Neural crest cell (in vitro differentiated cells): ENCODE measurements at regions not wholly inside any gene's neighbourhood (a gene's known extent, or its start where the extent isn't known, plus 50 kb on each side); places are given as distances from the start of the nearest gene placed in this dataset.

Experiments
- DNase-seq: peaks from one replicate; pipeline ENCODE4 v3.0.0; 2021; ENCODE audit warnings: low read depth, mixed read lengths, low spot score
- H3K27ac Mint-ChIP-seq: one replicate; pipeline ENCODE4 v1.8.0; 2021; ENCODE audit warnings: mild to moderate bottlenecking, mixed read lengths; ENCODE audit not compliant: unreplicated experiment
- H3K27me3 Mint-ChIP-seq: 2 replicates; pipeline ENCODE4 v1.8.0; 2021; ENCODE audit warnings: low read depth, mild to moderate bottlenecking, mixed read lengths
- H3K36me3 Mint-ChIP-seq: 2 replicates; pipeline ENCODE4 v1.8.0; 2021; ENCODE audit warnings: low read depth, mild to moderate bottlenecking, mixed read lengths
- H3K4me1 Mint-ChIP-seq: 2 replicates; pipeline ENCODE4 v1.8.0; 2021; ENCODE audit warnings: mixed read lengths
- H3K4me3 Mint-ChIP-seq: one replicate; pipeline ENCODE4 v1.8.0; 2021; ENCODE audit warnings: mild to moderate bottlenecking, mixed read lengths
- H3K9me3 Mint-ChIP-seq: 2 replicates; pipeline ENCODE4 v1.8.0; 2021; ENCODE audit warnings: mixed read lengths
- TF ChIP-seq, protein P1 (sequence below): fragments of 200-600 bp; sonication (generic); conservative IDR thresholded peaks from 2 replicates; pipeline ENCODE4 v1.5.0; 2021; ENCODE audit warnings: antibody characterized with exemption, mild to moderate bottlenecking

DNA sequence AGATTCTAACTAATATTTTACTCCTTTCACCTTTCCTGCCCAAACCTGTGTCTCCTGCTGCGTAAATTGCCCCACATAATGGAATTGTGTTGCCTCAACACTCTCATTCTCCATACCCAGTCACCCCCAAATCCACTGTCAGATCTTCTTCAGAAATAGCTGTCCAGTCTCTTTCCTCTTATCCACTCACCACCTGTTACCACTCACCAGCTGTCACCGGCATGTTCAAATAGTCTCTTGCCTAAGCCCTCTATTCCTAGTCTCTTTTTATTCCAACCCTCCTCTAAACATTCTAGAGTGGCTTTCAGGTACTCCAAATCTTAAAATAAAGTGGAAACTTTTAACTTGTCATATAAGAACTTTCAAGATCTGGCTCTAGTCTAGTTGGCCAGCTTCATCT is 262.0 kb upstream of the FBXL7 start:
- Mint-ChIP-seq H3K36me3 (no peaks in the 10 kb centered on the region), H3K4me1 (no peaks in the 10 kb centered on the region), H3K9me3 (peaks cover 12% of the 10 kb centered on the region), H3K4me3 (no peak overlapping the region), H3K27me3 (no peaks in the 10 kb centered on the region), H3K27ac (no peak overlapping the region)
- DNase-seq = no peak
- TF ChIP-seq, protein P1, sequence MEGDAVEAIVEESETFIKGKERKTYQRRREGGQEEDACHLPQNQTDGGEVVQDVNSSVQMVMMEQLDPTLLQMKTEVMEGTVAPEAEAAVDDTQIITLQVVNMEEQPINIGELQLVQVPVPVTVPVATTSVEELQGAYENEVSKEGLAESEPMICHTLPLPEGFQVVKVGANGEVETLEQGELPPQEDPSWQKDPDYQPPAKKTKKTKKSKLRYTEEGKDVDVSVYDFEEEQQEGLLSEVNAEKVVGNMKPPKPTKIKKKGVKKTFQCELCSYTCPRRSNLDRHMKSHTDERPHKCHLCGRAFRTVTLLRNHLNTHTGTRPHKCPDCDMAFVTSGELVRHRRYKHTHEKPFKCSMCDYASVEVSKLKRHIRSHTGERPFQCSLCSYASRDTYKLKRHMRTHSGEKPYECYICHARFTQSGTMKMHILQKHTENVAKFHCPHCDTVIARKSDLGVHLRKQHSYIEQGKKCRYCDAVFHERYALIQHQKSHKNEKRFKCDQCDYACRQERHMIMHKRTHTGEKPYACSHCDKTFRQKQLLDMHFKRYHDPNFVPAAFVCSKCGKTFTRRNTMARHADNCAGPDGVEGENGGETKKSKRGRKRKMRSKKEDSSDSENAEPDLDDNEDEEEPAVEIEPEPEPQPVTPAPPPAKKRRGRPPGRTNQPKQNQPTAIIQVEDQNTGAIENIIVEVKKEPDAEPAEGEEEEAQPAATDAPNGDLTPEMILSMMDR = no peak

DNA sequence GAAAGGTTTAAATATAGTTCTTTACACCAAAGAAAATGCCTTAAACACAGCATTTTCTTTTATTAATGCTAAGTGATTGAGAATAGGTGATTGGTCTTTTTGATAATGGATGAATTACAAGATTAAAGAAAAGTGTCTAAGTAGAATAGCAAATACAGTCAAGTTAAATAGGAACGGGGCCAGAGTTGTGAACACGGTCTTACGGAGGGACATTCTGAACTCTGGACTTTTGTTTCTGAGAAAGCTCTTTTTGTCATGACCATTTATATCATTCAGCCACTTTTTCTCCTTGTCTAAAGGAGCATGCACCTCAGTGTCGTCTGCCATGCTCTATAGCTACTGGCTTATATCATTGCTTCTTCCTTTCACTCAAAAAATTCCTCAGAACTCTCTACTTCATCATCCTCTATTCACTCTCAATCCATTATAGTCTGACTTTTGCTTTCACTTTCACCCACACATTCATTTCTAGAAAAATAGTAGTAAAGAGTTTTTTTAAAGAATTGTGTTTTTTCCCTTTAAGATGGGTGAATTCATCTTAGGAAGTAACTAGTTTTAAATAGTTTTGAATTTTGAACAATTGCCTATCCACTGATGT is 263.0 kb upstream of the FBXL7 start:
- Mint-ChIP-seq H3K4me1 (no peaks in the 10 kb centered on the region), H3K4me3 (no peak overlapping the region), H3K9me3 (peaks cover 12% of the 10 kb centered on the region), H3K27me3 (no peaks in the 10 kb centered on the region), H3K36me3 (no peaks in the 10 kb centered on the region), H3K27ac (no peak overlapping the region)
- TF ChIP-seq, protein P1 = no peak
- no peak for DNase-seq

DNA sequence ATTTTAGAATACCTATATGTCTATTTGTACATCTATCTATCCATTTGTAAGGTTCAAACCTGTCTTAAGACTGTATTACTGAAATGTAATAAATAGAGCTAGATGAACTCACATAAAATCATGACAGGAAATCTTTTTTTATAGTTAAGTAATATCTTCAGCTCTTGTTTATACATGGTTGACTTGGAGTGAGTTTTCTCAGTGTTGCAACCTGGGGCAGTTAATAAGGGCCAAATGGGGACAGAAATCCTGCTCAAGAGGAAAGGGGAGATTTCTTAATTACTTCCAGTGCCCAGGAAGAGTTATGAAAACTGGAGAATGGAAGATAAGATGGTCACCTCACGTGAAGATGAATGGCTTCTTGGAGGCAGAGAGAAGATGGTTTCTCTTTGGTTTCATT is 265.1 kb upstream of the FBXL7 start:
- TF ChIP-seq, protein P1 = no peak
- peaks cover 16% of the 10 kb centered on the region for H3K9me3 Mint-ChIP-seq
- no peak for DNase-seq
- H3K27me3 Mint-ChIP-seq = no peaks in the 10 kb centered on the region
- no peak overlapping the region for H3K4me3 Mint-ChIP-seq
- no peak overlapping the region for H3K27ac Mint-ChIP-seq
- H3K4me1 Mint-ChIP-seq = peaks cover 4% of the 10 kb centered on the region
- no peaks in the 10 kb centered on the region for H3K36me3 Mint-ChIP-seq

DNA sequence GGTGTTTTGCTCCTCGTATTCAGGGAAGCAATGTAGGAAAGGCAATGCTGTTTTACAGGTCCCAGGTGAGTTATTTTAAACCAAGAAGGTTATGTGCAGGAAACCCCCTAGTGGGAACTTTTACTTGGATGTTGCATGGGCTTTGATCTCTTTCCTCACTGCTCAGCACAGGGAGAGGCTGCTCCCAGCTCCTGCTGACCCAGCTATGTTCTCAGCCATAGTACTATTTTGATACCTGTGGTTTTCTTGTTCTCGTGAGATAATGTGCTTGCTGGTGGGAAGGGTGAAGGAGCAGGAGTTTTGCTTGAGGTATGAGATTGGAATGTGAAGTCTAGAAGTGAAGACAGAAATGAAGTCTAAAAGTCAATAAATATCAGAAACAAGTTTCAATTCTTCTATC is 265.6 kb upstream of the FBXL7 start:
- peaks cover 13% of the 10 kb centered on the region for H3K9me3 Mint-ChIP-seq
- peaks cover 4% of the 10 kb centered on the region for H3K4me1 Mint-ChIP-seq
- TF ChIP-seq, protein P1 = no peak
- no peaks in the 10 kb centered on the region for H3K36me3 Mint-ChIP-seq
- no peaks in the 10 kb centered on the region for H3K27me3 Mint-ChIP-seq
- DNase-seq = no peak
- H3K4me3 Mint-ChIP-seq = no peak overlapping the region
- no peak overlapping the region for H3K27ac Mint-ChIP-seq

DNA sequence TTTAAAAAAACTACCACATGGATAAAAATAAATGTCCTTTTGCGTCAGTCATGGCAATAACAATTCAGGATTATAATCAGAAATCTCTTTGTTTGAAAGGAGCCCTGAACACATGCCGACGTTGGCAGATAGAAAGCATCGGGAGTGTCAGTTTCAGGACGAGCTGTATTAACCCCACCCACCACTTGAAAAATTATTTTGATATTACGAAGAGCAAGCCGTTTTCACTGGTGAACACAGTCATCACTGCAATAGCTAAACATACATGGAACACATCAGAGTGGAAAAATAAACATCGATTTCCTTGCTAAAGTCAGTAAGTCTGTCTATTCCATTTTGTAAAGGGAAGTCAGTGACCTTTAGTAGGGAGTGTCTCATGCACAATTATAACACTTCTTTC is 266.4 kb upstream of the FBXL7 start:
- TF ChIP-seq, protein P1 = no peak
- H3K36me3 Mint-ChIP-seq = no peaks in the 10 kb centered on the region
- H3K27me3 Mint-ChIP-seq = no peaks in the 10 kb centered on the region
- peaks cover 9% of the 10 kb centered on the region for H3K9me3 Mint-ChIP-seq
- peaks cover 4% of the 10 kb centered on the region for H3K4me1 Mint-ChIP-seq
- H3K27ac Mint-ChIP-seq = no peak overlapping the region
- DNase-seq = no peak
- no peak overlapping the region for H3K4me3 Mint-ChIP-seq
